Body of pancreas (tissue), 4 donors: ENCODE measurements at regions not wholly inside any gene's neighbourhood (a gene's known extent, or its start where the extent isn't known, plus 50 kb on each side); places are given as distances from the start of the nearest gene placed in this dataset.

Source experiments
- POLR2A ChIP-seq, 3 donors: fragments of 450-650 bp; IDR thresholded peaks; one replicate each; pipeline ENCODE4 v1.6.1; 2016; ENCODE audit warnings: antibody characterized with exemption in 3 of 3, mild to moderate bottlenecking in 2 of 3
- TF ChIP-seq, protein P1 (sequence below), 7 experiments: fragments of 450-650 bp in 4 of 7; fragments of 200-600 bp in 3 of 7; sonication (generic) in 3 of 7; IDR thresholded peaks; one replicate each; pipeline ENCODE4 v1.5.1; 2016 to 2019; ENCODE audit warnings: antibody characterized with exemption in 7 of 7

DNA sequence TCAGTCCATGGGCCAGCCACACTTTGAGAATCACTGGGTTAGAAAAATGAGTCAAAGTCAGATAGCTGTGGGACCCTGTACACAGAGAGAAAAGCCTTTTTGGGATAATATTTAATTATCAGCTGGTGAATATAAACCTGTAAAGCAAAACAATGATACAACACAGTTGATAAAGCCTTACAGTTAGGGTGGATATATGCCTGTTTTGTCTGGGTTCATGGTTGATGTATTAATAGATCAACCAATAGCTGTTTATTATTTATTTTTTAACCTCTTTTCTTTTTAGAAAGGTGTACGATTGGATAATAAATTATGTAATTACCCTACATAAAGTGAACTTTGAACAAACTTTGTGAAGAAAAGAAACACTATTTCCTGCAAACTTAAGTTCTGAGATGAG lies 145.6 kb downstream of the TDRD15 start:
- no peak for TF ChIP-seq POLR2A (IDR thresholded peaks at IDR 0.05)
- TF ChIP-seq, protein P1, sequence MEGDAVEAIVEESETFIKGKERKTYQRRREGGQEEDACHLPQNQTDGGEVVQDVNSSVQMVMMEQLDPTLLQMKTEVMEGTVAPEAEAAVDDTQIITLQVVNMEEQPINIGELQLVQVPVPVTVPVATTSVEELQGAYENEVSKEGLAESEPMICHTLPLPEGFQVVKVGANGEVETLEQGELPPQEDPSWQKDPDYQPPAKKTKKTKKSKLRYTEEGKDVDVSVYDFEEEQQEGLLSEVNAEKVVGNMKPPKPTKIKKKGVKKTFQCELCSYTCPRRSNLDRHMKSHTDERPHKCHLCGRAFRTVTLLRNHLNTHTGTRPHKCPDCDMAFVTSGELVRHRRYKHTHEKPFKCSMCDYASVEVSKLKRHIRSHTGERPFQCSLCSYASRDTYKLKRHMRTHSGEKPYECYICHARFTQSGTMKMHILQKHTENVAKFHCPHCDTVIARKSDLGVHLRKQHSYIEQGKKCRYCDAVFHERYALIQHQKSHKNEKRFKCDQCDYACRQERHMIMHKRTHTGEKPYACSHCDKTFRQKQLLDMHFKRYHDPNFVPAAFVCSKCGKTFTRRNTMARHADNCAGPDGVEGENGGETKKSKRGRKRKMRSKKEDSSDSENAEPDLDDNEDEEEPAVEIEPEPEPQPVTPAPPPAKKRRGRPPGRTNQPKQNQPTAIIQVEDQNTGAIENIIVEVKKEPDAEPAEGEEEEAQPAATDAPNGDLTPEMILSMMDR (IDR thresholded peaks at IDR 0.05): no peak
